Lower leg skin (tissue), 3 donors: ENCODE measurements at regions not wholly inside any gene's neighbourhood (a gene's known extent, or its start where the extent isn't known, plus 50 kb on each side); places are given as distances from the start of the nearest gene placed in this dataset.

ENCODE experiments used
- POLR2A ChIP-seq, 2 donors: fragments of 450-650 bp; IDR thresholded peaks; one replicate each; pipeline ENCODE4 v1.6.1; 2016 to 2017; ENCODE audit warnings: antibody characterized with exemption in 2 of 2, mild to moderate bottlenecking in 1 of 2, moderate library complexity in 1 of 2
- TF ChIP-seq, protein P1 (sequence below), 3 donors: fragments of 450-650 bp; IDR thresholded peaks; one replicate each; pipeline ENCODE4 v1.5.1; 2016; ENCODE audit warnings: antibody characterized with exemption in 3 of 3, mild to moderate bottlenecking in 3 of 3, moderate library complexity in 2 of 3

DNA sequence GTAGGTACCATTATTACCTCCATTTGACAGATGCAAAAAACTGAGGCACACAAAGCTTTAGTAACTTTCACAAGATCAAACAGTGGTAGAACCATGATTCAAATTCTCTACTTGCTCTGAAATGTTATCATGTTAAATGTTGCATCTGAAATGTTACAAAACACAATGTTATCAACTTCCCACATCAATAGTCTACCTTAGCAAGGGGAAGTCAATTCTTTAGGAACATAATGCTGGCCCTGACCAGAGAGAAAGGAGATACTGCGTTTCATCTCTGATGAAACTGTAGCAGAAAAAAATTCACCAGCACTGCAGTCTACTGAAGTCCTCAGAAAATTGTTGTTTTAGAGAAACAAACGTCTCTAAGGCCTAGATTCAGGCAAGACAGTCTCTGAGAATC is 174.1 kb downstream of the SATB1 start:
- TF ChIP-seq, protein P1, sequence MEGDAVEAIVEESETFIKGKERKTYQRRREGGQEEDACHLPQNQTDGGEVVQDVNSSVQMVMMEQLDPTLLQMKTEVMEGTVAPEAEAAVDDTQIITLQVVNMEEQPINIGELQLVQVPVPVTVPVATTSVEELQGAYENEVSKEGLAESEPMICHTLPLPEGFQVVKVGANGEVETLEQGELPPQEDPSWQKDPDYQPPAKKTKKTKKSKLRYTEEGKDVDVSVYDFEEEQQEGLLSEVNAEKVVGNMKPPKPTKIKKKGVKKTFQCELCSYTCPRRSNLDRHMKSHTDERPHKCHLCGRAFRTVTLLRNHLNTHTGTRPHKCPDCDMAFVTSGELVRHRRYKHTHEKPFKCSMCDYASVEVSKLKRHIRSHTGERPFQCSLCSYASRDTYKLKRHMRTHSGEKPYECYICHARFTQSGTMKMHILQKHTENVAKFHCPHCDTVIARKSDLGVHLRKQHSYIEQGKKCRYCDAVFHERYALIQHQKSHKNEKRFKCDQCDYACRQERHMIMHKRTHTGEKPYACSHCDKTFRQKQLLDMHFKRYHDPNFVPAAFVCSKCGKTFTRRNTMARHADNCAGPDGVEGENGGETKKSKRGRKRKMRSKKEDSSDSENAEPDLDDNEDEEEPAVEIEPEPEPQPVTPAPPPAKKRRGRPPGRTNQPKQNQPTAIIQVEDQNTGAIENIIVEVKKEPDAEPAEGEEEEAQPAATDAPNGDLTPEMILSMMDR (IDR thresholded peaks at IDR 0.05), result no peak
- no peak for TF ChIP-seq POLR2A (IDR thresholded peaks at IDR 0.05)
